NCI-H510A (cell line): ENCODE measurements at regions not wholly inside any gene's neighbourhood (a gene's known extent, or its start where the extent isn't known, plus 50 kb on each side); places are given as distances from the start of the nearest gene placed in this dataset.
A peak's percentile ranks its signal among the peaks of the same experiment; 100 is the strongest.

Experiments used
- DNase-seq: peaks from one replicate; lab custom pipeline; 2025; lab: John Stamatoyannopoulos, UW

DNA sequence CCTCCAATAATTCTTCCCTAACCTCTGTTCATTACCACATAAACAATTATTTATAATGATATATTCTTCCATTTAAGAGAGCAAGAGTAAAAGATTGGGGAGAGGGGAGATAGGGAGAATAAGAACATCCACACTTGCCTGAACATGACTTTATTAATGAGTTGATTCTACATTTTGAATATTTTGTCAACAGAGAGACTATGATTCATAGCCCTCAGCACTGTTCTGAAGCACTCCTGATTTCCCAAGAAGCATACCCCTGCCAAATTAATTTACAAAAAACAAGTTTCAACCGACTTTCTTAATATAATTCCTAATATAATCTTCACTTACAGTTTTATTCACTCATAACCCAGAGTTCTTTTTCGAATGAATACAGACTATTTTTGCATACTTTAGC, 828.8 kb downstream of the ROBO2 start:
- DNase-seq: no peak

DNA sequence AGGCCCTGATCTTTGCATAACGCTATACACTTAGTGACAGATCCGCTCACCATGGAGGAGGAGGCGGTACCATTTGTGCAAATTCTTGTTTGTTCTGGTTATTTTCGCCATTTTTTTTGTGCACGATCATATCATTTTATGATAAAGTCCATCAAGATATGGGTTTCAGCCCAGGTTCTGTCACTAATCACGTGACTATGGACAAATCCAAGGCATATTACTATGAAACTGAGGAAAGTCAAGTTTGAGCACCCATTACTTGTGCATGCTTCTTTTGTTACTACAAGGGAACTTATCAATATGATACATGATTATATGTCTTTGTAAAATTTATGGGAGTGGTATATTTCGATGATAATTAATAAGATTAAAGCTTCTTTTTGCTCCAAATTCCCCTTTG, 829.5 kb downstream of the ROBO2 start:
- DNase-seq: no peak

DNA sequence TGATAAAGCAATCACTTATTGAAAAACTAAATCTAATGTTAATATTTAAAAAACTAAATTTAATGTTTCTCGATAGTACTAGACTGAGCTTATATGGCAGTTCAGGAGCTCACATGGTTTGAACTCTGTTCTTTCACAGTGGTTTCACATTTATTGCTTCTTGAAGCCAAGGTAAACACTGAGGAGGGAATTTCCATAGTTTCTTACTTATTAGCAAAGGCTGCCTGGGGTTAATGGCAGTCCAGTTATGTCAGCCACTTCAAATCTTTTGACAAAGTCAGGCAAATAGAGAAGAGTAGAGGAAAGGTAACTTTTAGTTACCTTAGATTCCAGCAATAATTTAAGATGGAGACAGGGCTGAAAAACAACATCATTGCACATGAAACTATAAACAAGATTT, 831.5 kb downstream of the ROBO2 start:
- no peak for DNase-seq

DNA sequence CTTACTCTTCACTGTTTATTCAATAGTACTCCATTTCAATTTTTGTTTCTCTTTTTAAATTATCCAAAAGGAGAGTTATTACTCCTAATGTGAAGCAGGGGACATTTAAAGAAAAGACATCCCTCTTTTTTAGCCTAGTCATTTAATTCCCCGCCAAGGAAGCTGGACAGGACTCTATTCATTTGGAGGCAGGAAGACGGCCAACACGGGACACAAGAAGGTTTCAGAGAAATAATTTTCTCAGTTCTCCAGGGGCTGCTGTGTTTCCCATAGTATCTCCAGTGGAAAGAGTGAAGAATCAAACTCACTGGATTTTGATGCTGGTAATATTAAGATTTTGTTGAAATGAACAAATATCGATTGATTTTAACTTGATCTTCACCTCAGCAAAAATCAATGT, 833.7 kb downstream of the ROBO2 start:
- no peak for DNase-seq

DNA sequence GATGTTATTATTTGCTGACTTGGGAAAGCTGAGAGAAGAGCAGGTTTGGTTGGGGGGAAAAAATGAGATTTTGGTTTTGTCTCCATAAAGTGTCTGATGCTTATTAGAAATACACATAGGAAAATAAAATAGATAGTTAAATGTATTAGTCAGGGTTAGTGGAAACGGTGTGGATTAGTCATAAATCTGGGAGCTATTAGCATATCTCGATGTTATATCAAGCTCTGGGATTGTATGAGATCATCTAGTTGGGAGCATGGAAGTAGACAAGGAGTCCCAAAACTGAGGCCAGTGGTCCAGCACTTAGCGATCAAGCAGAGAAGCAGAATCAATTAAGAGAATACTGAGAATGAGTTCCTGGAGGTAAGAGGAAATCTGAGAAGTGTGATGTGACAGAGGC, 845.5 kb downstream of the ROBO2 start:
- DNase-seq: no peak

DNA sequence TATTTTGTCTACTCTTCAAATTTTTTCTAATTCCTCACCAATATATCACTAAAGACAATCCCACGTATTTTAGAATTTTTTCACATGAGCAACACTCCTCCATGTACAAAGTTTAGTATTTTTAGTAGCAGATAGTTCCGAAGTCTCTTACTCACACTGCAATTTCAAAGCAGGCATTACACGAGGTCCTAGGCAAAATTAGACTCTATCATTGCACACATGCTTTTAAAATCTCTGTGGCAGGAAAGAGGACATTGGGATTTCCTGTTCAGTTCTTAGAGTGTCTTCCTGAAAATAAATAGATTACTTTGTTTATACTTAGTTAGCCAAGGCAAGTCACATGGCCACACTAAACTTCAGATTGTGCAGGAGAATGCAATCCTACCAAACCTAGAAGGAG, 847.7 kb downstream of the ROBO2 start:
- DNase-seq: no peak

DNA sequence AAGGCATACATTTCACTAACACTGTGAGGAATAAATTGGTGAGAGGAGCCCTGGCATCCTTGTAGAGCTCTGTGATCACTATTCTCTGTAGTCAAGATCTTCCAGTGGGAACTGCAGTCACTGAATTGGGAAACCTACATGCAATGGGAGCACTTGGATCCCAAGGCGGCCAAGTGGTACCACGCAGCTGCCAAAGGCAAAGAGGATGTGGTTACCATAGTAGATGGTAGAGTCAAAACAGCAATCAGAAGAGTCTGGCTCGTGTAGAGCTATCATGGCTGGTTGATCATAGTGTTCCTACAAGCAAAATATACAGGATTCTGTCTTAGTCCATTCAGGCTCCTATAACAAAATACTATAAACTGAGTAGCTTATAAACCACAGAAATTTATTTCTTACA, 849.7 kb downstream of the ROBO2 start:
- DNase-seq: no peak

DNA sequence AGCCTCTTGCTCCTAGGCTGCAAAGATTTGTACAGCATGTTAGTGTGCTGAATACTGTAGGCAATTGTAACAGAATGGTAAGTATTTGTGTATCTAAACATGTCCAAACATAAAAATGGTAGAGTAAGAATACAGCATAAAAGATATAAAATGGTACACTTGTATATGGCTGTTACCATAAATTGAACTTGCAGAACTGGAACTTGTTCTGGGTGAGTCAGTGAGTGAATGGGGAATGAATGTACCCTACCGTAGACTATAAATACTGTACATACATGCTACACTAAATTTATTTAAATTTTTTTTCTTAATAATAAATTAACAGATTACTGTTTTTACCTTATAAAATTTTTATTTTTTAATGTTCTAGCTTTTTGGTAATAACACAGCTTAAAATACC, 858.7 kb downstream of the ROBO2 start:
- no peak for DNase-seq

DNA sequence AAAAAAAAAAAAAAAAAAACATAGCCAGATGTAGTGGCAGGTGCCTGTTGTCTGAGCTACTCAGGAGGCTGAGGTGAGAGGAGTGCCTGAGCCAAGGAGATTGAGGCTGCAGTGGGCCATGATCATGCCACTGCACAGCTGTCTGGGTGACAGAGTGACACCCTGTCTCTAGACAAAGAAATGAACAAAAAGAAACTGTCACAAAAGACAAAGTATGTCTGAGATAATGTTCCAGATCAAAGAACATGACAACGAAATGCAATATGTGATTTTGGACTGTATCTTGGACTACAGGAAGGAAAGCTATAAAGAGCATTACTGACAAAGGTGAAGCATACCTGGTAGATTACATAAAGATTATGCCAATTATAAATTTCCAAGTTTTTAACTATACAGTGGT, 862.8 kb downstream of the ROBO2 start:
- no peak for DNase-seq

DNA sequence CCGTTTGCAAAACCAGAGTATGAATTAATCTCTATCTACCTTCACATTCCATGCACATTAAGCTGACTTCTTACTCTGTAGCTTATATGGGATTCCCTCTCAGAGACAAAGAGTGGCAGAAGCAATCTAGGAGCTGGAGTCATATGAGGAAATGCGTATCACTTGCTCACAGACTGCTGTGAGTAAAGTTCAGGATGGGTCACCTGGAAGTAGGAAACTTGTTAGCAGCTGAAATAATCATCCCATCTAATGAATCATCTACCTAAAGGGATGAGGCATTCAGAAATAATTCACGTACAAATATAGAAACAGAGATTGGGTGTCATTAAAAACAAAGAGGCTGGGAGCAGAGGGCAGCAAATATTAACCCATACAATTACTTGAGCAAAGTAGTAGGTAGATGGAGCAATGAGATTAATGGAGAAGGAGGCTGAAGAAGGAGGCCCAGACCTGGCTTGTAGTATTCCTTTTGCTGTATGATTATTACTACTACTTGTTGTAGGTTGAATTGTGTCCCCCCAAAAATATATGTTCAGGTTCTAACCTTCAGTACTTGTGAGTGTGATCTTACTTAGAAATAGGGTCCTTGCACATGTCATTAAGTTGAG, 866.3 kb downstream of the ROBO2 start:
- no peak for DNase-seq

DNA sequence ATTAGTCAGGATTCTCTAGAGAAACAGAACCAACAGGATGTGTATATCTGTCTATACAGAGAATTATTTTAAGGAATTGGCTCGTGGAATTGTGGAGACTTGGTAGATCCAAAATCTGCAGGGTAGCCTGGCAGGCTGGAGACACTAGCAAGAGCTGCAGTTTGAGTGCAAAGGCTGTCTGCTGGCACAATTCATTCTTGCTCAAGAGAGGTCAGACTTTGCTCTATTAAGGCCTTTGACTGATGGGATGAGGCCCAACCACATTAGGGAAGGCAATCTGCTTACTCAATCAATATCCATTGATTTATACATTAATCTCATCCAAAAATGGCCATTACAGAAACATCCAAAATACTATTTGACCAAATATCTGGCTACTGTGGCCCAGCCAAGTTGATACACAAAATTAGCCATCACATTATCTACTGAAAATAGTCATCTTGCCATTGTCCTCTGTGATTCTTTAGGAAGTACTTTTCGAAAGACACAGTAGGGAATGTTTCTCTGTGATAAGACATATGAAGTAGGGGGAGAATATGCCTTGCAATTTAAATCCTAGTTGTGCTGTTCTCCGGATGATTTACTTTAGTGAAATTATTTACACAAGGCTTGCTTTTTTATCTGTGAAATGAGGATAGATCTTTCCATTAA, 873.8 kb downstream of the ROBO2 start:
- no peak for DNase-seq

DNA sequence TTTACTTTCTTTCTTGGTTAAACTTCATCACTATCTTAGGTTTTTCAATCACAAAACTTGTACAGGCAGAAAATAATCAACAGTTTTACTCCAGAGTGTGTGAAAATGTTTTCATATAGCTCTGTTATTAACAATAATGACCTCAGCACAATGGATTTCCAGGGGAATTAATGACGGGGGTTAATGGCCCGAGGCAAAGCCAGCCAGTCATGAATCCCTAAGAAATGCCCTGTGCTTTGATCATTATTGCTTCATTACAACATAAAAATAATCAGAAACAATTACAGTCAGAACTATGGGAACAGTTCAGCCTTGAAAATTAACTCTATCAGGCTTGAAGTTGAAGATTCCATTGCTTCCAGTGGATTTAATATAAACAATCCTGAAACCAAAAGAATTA, 875.4 kb downstream of the ROBO2 start:
- no peak for DNase-seq

DNA sequence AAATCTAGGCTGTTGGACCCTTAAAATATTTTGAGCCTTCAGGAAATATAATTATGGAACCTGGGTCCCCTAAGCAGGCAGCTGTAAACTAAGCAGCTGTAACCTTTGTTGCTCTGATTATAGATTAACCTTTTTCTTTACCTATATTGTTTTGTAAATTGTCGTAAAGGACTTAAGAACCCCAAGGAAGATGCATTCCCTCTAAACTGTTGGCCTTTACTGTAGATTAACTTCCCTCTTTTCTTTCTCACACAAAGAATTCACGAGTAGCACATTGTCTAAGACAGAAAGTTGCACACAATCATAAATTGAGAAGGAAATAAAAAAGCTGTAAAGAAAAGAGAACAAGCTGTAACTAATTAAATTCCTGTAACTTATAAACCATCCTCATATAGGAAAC, 877.3 kb downstream of the ROBO2 start:
- DNase-seq: no peak

DNA sequence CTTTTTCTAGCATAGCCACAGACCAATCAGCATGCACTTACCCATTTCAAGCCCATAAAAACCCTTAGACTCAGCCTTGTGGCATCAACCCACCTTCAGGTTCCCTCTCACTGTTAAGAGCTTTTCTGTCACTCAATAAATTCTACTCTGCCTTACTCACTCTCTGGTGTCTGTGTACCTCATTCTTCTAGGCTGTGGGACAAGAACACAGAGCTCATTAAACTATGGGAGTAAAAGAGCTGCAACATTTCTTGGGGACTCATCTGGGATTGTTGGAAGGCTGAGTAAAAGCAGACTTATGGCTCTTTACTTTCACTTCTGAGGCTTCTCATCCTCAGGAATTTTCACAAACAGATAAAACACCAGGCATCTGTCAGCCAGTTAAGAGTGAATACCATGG, 879.3 kb downstream of the ROBO2 start:
- DNase-seq: no peak

DNA sequence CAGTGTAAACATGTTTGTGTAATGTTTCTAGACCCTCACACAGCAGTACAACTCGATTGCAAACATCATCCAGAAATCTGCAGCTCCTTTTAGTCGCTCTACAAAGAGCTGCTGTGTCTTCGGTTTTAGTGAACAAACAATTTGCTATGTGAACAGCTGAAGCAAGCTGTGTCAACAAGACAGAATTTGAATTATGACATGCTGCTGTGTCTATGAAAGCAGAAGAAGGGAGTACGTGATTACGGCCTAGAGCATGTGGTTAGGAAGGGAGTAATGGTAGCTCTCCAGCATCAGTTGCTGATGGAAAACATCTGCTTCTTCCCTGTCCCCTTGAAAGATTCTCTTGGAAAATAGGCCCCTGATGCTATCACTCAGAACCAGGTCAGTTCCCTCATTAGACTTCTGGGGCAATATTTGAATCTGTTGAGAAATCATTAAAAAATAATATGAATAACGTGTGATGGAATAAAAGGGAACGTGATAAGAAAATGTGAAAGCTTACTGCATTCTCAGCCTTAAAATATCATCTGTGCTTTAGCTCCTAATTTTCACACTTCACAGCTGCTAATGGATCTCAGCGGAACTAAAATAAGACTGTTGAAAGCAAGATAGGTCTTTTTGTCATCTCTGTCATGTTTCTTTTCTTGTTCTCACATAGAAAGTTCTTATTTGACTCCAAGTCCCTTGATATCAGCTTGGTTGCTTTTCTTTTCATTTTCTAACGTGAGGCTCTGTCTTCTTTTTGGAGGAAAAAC, 891.5 kb downstream of the ROBO2 start:
- peak; percentile 51 for DNase-seq

DNA sequence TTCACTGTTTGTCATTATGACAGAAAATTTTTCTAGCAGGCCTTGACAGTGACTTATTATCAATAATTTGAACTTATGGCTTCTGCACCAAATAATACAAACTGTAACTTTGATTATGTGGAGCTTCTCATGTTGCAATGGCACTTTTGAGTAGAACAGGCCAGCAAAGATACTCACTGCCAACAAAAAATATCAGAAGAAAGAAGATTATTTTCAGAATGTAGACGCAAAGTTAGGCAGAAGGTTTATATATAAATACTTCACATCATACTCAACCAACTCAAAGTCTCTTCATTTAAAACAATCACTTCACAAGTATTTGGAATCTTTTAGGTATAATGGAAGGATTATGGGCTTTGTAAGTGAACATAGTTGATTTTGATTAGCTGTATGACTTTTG, 893.0 kb downstream of the ROBO2 start:
- no peak for DNase-seq

DNA sequence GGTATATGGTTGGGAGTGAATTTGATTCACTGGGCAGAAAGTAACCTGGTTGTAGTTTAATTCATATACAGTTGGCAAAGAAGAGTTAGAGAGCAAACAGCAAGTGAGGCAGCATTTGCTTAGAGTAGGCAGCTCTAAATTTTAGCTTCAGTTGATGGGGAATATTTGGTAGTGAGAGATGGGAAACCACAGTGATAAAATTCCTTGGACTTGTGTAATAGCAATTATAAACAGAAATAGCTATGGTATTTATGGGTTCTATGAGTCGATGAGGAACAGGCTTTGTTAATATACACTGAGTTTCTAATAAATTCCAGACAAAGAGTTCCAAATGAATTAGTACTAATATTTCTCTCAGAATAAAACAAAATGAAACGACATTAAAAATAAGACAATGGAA, 894.0 kb downstream of the ROBO2 start:
- DNase-seq: no peak

DNA sequence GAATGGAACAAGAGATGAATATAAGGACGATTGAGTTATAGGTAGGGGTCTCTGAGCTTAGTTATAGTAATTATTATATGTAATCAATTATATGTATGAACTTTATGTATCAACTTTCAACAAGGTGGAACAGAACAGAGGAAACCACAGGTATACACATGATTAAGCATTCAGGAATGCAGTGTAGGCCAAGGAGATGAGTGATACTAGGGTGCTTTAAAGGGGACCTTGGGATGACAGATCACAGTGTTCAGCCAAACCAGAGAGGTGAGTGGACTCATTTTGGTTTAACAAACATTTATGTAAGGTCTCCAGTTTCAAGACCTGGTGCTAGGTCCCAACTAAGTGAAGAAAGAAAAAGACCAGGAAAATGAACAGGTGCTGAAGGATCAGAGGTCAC, 895.5 kb downstream of the ROBO2 start:
- no peak for DNase-seq

DNA sequence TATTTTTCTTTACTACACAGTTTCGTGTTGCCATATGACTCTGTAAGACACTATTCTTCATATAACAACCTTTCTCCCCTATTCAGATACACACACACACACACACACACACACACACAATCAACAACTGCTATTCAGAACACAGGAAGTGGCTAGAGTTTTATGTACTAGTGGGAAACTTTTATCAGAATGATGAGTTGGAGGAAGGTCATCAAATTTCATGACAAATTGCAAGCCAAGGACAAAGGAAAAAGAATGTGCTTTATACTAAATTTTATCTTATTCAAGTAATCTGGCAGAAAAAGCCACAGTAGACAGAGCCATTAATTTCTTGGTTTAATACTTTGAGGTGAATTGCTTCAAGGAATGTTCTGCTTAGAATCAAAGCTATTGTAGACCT, 899.8 kb downstream of the ROBO2 start:
- no peak for DNase-seq

DNA sequence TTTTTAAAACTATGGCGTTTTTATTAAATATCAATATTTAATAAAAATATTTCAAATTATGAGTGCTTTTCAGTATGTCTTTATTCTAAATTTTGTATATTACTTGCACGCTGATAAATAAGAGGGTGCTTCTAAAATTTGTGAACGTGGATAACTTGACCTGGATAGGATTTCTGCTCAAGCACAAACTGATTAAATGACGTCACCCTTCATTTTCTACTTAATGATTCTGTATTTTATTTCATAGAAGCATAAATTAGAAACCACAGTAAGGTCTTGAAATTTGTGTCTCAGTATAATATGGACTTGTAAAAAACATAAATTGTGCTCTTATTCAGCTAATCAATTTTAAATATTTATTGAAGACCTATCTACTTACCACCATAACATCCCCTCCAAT, 903.7 kb downstream of the ROBO2 start:
- no peak for DNase-seq

DNA sequence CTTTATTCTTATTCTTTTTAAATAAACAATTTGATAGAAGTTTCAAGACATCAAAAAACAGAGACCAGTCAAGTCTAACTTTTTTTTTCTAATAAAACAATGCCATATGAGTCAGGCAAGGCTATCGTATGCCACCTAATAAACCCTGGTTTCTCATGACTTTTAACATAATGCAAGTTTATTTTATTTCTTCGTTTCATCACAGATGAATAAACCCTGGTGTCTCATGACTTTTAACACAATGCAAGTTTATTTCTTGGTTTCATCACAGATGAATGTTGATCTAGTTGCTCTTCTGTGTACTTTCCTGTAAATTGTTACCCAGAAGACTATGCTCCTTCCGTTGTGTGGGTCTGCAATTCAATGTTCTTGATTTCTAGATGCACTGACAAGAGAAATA, 905.4 kb downstream of the ROBO2 start:
- DNase-seq: no peak

DNA sequence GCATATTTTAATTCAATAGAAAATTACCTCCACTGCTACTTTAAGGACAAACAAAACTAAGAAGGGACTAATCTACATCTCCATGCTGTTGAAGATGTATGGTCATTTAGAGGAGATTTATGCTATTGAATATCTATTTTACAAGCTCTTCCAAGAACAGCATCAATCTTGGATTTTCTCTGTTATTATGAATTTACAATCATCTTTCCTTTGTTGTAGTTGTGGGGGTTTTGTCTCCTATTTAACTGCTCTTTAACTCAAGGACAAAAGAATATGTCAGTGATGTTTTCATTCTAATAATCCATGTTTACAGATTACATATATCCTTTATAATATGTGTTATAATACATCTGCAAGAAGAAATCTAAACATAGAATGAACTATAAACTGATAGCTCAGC, 907.8 kb downstream of the ROBO2 start:
- no peak for DNase-seq

DNA sequence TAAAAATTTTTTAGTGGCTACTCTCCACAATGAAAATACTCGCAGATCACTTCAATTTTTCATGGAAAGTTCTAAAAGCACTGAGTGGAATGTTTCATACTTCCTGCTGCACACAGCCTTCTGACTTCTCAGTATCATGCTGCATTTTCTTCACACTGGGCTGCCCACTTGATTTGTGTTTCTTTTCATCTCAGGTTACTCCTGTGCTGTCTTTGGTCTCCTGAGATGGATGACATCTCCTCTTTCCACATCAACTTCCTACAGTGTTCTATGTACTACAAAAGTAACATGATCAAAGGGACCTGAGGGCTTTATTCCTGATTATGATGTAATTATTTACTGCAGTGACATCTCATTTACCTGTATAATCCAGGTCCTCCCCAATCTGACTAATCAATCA, 927.7 kb downstream of the ROBO2 start:
- no peak for DNase-seq

DNA sequence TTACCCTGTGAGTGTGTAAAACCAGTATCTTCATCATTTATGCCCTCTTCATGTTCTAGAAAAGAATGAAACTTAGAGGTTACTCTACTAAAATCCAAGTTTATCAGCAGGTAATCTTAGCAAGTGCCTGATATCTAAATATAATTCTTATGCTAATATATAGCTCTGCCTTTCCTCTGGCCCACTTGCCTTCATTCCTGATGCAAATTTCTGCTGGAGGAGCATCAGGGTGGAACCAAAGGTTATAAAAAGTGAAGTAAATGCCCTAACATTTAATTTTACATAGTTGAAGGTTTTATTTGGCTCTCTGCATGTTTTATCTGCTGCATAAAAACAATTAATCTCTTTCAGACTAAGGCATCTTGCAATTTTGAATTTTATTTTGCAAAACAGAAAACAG, 936.2 kb downstream of the ROBO2 start:
- DNase-seq: no peak
